H1 (cell line): ENCODE measurements at regions not wholly inside any gene's neighbourhood (a gene's known extent, or its start where the extent isn't known, plus 50 kb on each side); places are given as distances from the start of the nearest gene placed in this dataset.

Experiments
- CTCF ChIA-PET: fragments of 300-600 bp; sonication (Branson Sonifier 250); formaldehyde crosslinking; loops from one replicate; lab custom pipeline; 2021; ENCODE audit not compliant: partially characterized antibody; lab: Charles Lee
- POLR2A ChIA-PET: fragments of 300-600 bp; sonication (Branson Sonifier 250); formaldehyde crosslinking; loops from one replicate; lab custom pipeline; 2021; ENCODE audit warnings: inconsistent platforms; ENCODE audit not compliant: partially characterized antibody; lab: Charles Lee
- DNase-seq, 2 experiments: peaks; one replicate each; pipeline versions ENCODE4 v3.0.0 to v3.0.0-alpha.2; 2010 to 2022; ENCODE audit warnings: low spot score in 2 of 2, low read depth in 1 of 2, mixed read lengths in 1 of 2
- FAIRE-seq: peaks from 2 replicates; lab custom pipeline; 2011; peaks lifted over from hg19 to GRCh38; lab: Jason Lieb, UNC
- H2AFZ ChIP-seq: 2 replicates; pipeline ENCODE4 v1.8.1; 2012; ENCODE audit warnings: low read length, inconsistent platforms
- H2AK5ac ChIP-seq: 2 replicates; pipeline ENCODE4 v1.6.1; 2013; ENCODE audit warnings: low read depth, low read length
- H2BK120ac ChIP-seq: replicated peaks from 2 replicates; pipeline ENCODE3; 2013; ENCODE audit warnings: low read depth, low read length, inconsistent platforms
- H2BK12ac ChIP-seq: 2 replicates; pipeline ENCODE4 v1.6.1; 2013; ENCODE audit warnings: low read depth, low read length
- H2BK15ac ChIP-seq: 2 replicates; pipeline ENCODE4 v1.6.1; 2013; ENCODE audit warnings: low read length
- H2BK20ac ChIP-seq: 2 replicates; pipeline ENCODE4 v1.6.1; 2013; ENCODE audit warnings: low read length
- H2BK5ac ChIP-seq: 2 replicates; pipeline ENCODE4 v1.6.1; 2013; ENCODE audit warnings: low read depth, low read length
- H3K14ac ChIP-seq: 2 replicates; pipeline ENCODE4 v1.6.1; 2013; ENCODE audit warnings: inconsistent platforms; ENCODE audit not compliant: insufficient read length
- H3K18ac ChIP-seq: 2 replicates; pipeline ENCODE4 v1.6.1; 2013; ENCODE audit warnings: low read length; ENCODE audit errors: extremely low read depth
- H3K23ac ChIP-seq: 2 replicates; pipeline ENCODE4 v1.6.1; 2013; ENCODE audit warnings: inconsistent platforms; ENCODE audit not compliant: insufficient read length
- H3K23me2 ChIP-seq: 2 replicates; pipeline ENCODE4 v1.6.1; 2013; ENCODE audit warnings: low read depth, low read length
- H3K27ac ChIP-seq: 2 replicates; pipeline ENCODE4 v1.6.1; 2011; ENCODE audit warnings: low read depth, low read length, inconsistent platforms
- H3K27me3 ChIP-seq, 4 experiments: replicated peaks in 1 of 4; 1 replicate in 1 of 4; 2 replicates in 3 of 4; pipeline versions ENCODE4 v1.6.1 to v1.8.1; 2011 to 2013; ENCODE audit warnings: low read length in 3 of 4, mild to moderate bottlenecking in 3 of 4, inconsistent platforms in 2 of 4, mixed read lengths in 2 of 4, moderate library complexity in 1 of 4; ENCODE audit not compliant: control insufficient read depth in 3 of 4, insufficient read depth in 3 of 4; ENCODE audit errors: extremely low read depth in 1 of 4
- H3K36me3 ChIP-seq, 4 experiments: 2 replicates each; pipeline versions ENCODE4 v1.6.1 to v1.8.1; 2011 to 2013; ENCODE audit warnings: mild to moderate bottlenecking in 4 of 4, low read length in 3 of 4, moderate library complexity in 2 of 4, control low read depth in 1 of 4, inconsistent platforms in 1 of 4; ENCODE audit not compliant: insufficient read depth in 4 of 4, control insufficient read depth in 2 of 4
- H3K4ac ChIP-seq: replicated peaks from 2 replicates; pipeline ENCODE3; 2013; ENCODE audit warnings: low read length, low read depth, mixed read lengths, inconsistent platforms; ENCODE audit not compliant: insufficient read length
- H3K4me1 ChIP-seq, 4 experiments: replicated peaks in 1 of 4; 1 replicate in 1 of 4; 2 replicates in 3 of 4; pipeline versions ENCODE4 v1.6.1 to v1.8.1; 2011 to 2013; ENCODE audit warnings: low read length in 3 of 4, inconsistent platforms in 2 of 4, mixed read lengths in 1 of 4; ENCODE audit not compliant: insufficient read depth in 4 of 4, control insufficient read depth in 3 of 4
- H3K4me2 ChIP-seq, 2 experiments: 2 replicates each; pipeline versions ENCODE4 v1.6.1 to v1.8.1; 2011 to 2013; ENCODE audit warnings: low read depth in 2 of 2, low read length in 2 of 2, control low read depth in 1 of 2, inconsistent platforms in 1 of 2, mild to moderate bottlenecking in 1 of 2; ENCODE audit not compliant: insufficient read depth in 1 of 2
- H3K4me3 ChIP-seq, 4 experiments: fragments of 200-600, 300-600 bp in 1 of 4; sonication (generic), shearing (Covaris generic), sonication (Bioruptor Twin) in 1 of 4; 2 replicates each; pipeline versions ENCODE4 v1.5.1 to v1.8.1; 2011 to 2016; ENCODE audit warnings: low read length in 4 of 4, low read depth in 3 of 4, control low read depth in 2 of 4, inconsistent platforms in 2 of 4, mild to moderate bottlenecking in 2 of 4, mixed read lengths in 1 of 4, moderate library complexity in 1 of 4; ENCODE audit not compliant: insufficient read depth in 2 of 4; ENCODE audit errors: extremely low read depth in 1 of 4
- H3K56ac ChIP-seq: replicated peaks from 2 replicates; pipeline ENCODE3; 2013; ENCODE audit warnings: low read depth, mild to moderate bottlenecking, mixed read lengths, low read length, inconsistent platforms; ENCODE audit not compliant: insufficient read length
- H3K79me1 ChIP-seq: 2 replicates; pipeline ENCODE4 v1.6.1; 2013; ENCODE audit warnings: low read depth, low read length, control low read depth
- H3K79me2 ChIP-seq, 2 experiments: 2 replicates each; pipeline versions ENCODE4 v1.6.1 to v1.8.1; 2012 to 2013; ENCODE audit warnings: low read length in 2 of 2, mild to moderate bottlenecking in 2 of 2, inconsistent platforms in 1 of 2; ENCODE audit not compliant: insufficient read depth in 2 of 2, control insufficient read depth in 1 of 2
- H3K9ac ChIP-seq, 4 experiments: replicated peaks in 1 of 4; 1 replicate in 1 of 4; 2 replicates in 3 of 4; pipeline versions ENCODE4 v1.6.1 to v1.8.1; 2011 to 2013; ENCODE audit warnings: low read depth in 3 of 4, low read length in 3 of 4, control low read depth in 2 of 4, mild to moderate bottlenecking in 2 of 4, moderate library complexity in 2 of 4, inconsistent platforms in 1 of 4; ENCODE audit errors: extremely low read depth in 1 of 4
- H3K9me3 ChIP-seq, 2 experiments: 2 replicates each; pipeline versions ENCODE4 v1.6.1 to v1.8.1; 2012 to 2013; ENCODE audit warnings: mild to moderate bottlenecking in 2 of 2, moderate library complexity in 2 of 2, control low read depth in 1 of 2, inconsistent platforms in 1 of 2, low read depth in 1 of 2, low read length in 1 of 2, mixed read lengths in 1 of 2; ENCODE audit not compliant: insufficient read depth in 2 of 2
- H4K20me1 ChIP-seq, 2 experiments: replicated peaks in 1 of 2; 2 replicates each; pipeline versions ENCODE3 to v1.8.1; 2011 to 2013; ENCODE audit warnings: inconsistent platforms in 2 of 2, low read length in 2 of 2, mild to moderate bottlenecking in 1 of 2; ENCODE audit not compliant: insufficient read depth in 2 of 2, control insufficient read depth in 1 of 2
- H4K5ac ChIP-seq: 2 replicates; pipeline ENCODE4 v1.6.1; 2013; ENCODE audit warnings: low read length, low read depth, mixed read lengths, inconsistent platforms; ENCODE audit not compliant: insufficient read length
- H4K8ac ChIP-seq: 2 replicates; pipeline ENCODE4 v1.8.0; 2013; ENCODE audit warnings: mild to moderate bottlenecking, moderate library complexity, low read length, inconsistent platforms; ENCODE audit not compliant: insufficient read depth; ENCODE audit errors: extremely low read depth
- H4K91ac ChIP-seq: replicated peaks from 2 replicates; pipeline ENCODE3; 2013; ENCODE audit warnings: low read length, mixed read lengths, inconsistent platforms; ENCODE audit not compliant: insufficient read length
- CEBPB ChIP-seq: IDR thresholded peaks from 2 replicates; pipeline ENCODE4 v1.6.1; 2012; ENCODE audit warnings: low read depth, low read length
- POLR2AphosphoS5 ChIP-seq: IDR thresholded peaks from 2 replicates; pipeline ENCODE4 v1.6.1; 2011; ENCODE audit warnings: low read depth, low read length
- SP2 ChIP-seq: IDR thresholded peaks from 2 replicates; pipeline ENCODE4 v1.6.1; 2012; ENCODE audit warnings: mild to moderate bottlenecking, low read length, inconsistent platforms
- WGBS, 2 experiments: shearing (Covaris generic) in 1 of 2; methylation state at CpG; one replicate each; pipeline versions ENCODE4 v1.1.6 to v1.1.7; 2013 to 2015; ENCODE audit warnings: low lambda C conversion rate in 2 of 2, mixed read lengths in 2 of 2, inconsistent platforms in 1 of 2, low coverage in 1 of 2, missing lambda C conversion rate in 1 of 2; ENCODE audit not compliant: insufficient replicate concordance in 2 of 2, insufficient coverage in 1 of 2, insufficient read length in 1 of 2; ENCODE audit errors: extremely low coverage in 1 of 2, missing lambda C conversion rate in 1 of 2; 5-methylcytosine and 5-hydroxymethylcytosine counted together

- H2BK15ac ChIP-seq, result no peak overlapping the region
- H3K4me3 ChIP-seq, result no peak overlapping the region
- no peaks in the 10 kb centered on the region for H3K36me3 ChIP-seq
- H3K9me3 ChIP-seq, result no peaks in the 10 kb centered on the region
- H2BK12ac ChIP-seq, result no peak overlapping the region
- no peak for DNase-seq
- no peak for FAIRE-seq
- no peak overlapping the region for H3K18ac ChIP-seq
- no peak overlapping the region for H3K23ac ChIP-seq
- no peak overlapping the region for H2BK120ac ChIP-seq
- H3K56ac ChIP-seq, result no peak overlapping the region
- no peak overlapping the region for H3K27ac ChIP-seq
- WGBS, 2 experiments, result 91% methylated on average over 8 of the region's 8 CpGs; no CpG with 5 or more reads in 1 of the 2 experiments
- no peak overlapping the region for H4K5ac ChIP-seq
- H4K8ac ChIP-seq, result no peak overlapping the region
- no peaks in the 10 kb centered on the region for H3K23me2 ChIP-seq
- ChIA-PET POLR2A (no interaction called here), CTCF (no interaction called here)
- no peak overlapping the region for H2BK20ac ChIP-seq
- H3K4me1 ChIP-seq, result no peaks in the 10 kb centered on the region
- H3K14ac ChIP-seq, result no peak overlapping the region
- peaks cover 0 to 2% of the 10 kb centered on the region in 2 experiments for H4K20me1 ChIP-seq
- no peak overlapping the region for H2AFZ ChIP-seq
- H3K27me3 ChIP-seq, result no peaks in the 10 kb centered on the region
- H4K91ac ChIP-seq, result no peak overlapping the region
- H3K79me1 ChIP-seq, result no peaks in the 10 kb centered on the region
- no peak overlapping the region for H3K4ac ChIP-seq
- no peak for TF ChIP-seq CEBPB
- TF ChIP-seq SP2, result no peak
- no peak for TF ChIP-seq POLR2AphosphoS5
- H3K79me2 ChIP-seq, result no peaks in the 10 kb centered on the region; a peak in 1 of 4 replicates
- H2AK5ac ChIP-seq, result no peak overlapping the region
- H3K4me2 ChIP-seq, result no peak overlapping the region
- no peak overlapping the region for H3K9ac ChIP-seq
- no peak overlapping the region for H2BK5ac ChIP-seq
Measured at GRCh38 chr15:31554261-31554660, 227.6 kb downstream of the KLF13 start.
